Transverse colon (tissue), 3 donors: ENCODE measurements at regions not wholly inside any gene's neighbourhood (a gene's known extent, or its start where the extent isn't known, plus 50 kb on each side); places are given as distances from the start of the nearest gene placed in this dataset.

Source experiments
- CTCF ChIP-seq, 5 experiments: fragments of 200-600 bp in 3 of 5; fragments of 450-650 bp in 2 of 5; sonication (generic) in 3 of 5; IDR thresholded peaks; 1 replicate in 2 of 5; 2 replicates in 3 of 5; pipeline ENCODE4 v1.5.1; 2016 to 2017; ENCODE audit warnings: antibody characterized with exemption in 5 of 5, inconsistent platforms in 3 of 5, mild to moderate bottlenecking in 2 of 5, moderate library complexity in 1 of 5
- POLR2A ChIP-seq: fragments of 450-650 bp; IDR thresholded peaks from one replicate; pipeline ENCODE4 v1.6.1; 2016; ENCODE audit warnings: antibody characterized with exemption, mild to moderate bottlenecking, moderate library complexity

GRCh38 chr2:188894979-188895378, 79.2 kb upstream of the COL3A1 start:
- TF ChIP-seq CTCF (IDR thresholded peaks at IDR 0.05) (no peak), POLR2A (no peak)
